Erythroblast (primary cell): ENCODE measurements at regions not wholly inside any gene's neighbourhood (a gene's known extent, or its start where the extent isn't known, plus 50 kb on each side); places are given as distances from the start of the nearest gene placed in this dataset.

Source experiments
- GATA1 ChIP-seq: IDR thresholded peaks from 2 replicates; pipeline ENCODE4 v1.6.1; 2011; ENCODE audit warnings: low read depth, mild to moderate bottlenecking, control low read depth, low read length, moderate library complexity
- POLR2A ChIP-seq: IDR thresholded peaks from 2 replicates; pipeline ENCODE4 v1.6.1; 2011; ENCODE audit warnings: mild to moderate bottlenecking, low read length

DNA sequence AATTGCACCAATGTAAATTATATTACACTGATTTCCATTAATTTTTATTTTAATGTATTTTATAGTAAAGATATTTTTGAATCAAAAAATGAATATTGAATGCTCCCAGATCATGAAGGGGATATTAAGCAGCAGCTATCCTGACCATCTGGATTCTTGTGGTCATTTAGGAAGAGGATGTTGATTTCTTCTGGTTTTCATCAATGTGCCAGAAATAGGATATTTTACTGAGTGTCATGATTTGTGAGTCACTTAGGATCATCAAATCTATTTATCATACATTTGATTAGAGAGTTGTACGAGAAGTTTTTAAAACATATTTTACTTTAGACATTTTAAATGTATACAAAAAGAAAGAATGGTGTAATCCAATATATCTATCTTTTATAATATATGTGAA lies 366.3 kb upstream of the CHRM2 start:
- no peak for TF ChIP-seq POLR2A
- no peak for TF ChIP-seq GATA1
